ENCODE measurements at regions not wholly inside any gene's neighbourhood (a gene's known extent, or its start where the extent isn't known, plus 50 kb on each side); places are given as distances from the start of the nearest gene placed in this dataset.

- ChIA-PET CTCF (no interaction called here), POLR2A (no interaction called here)
- ATAC-seq (no peak), DNase-seq (ENCODE audit: low read depth, low spot score) (no peak)
- Histone ChIP-seq H3K36me3 (ENCODE audit: control insufficient read depth, insufficient read depth, low read length) (no peaks in the 10 kb centered on the region), H3K9me3 (ENCODE audit: control insufficient read depth, insufficient read depth, low read depth, low read length) (no peaks in the 10 kb centered on the region), H3K27me3 (ENCODE audit: control insufficient read depth, insufficient read depth, low read length) (no peaks in the 10 kb centered on the region), H3K4me1 (ENCODE audit: control insufficient read depth, insufficient read depth, low read length) (no peaks in the 10 kb centered on the region), H3K27ac (ENCODE audit: low read length) (no peak overlapping the region), H3K4me3 (ENCODE audit: low read depth in 2 of 2, low read length in 2 of 2) (no peak overlapping the region)
- intact Hi-C loops (cut with micrococcal nuclease; ENCODE audit: unreplicated experiment) = no loop called here
- BruUV-seq (replicated peaks) = no TSS peak
- in situ Hi-C loops (cut with HindIII; ENCODE audit: low pct_unique_long_range_greater_than_20kb, low sequenced_read_pairs) = no loop called here
- TF ChIP-seq, protein P1, sequence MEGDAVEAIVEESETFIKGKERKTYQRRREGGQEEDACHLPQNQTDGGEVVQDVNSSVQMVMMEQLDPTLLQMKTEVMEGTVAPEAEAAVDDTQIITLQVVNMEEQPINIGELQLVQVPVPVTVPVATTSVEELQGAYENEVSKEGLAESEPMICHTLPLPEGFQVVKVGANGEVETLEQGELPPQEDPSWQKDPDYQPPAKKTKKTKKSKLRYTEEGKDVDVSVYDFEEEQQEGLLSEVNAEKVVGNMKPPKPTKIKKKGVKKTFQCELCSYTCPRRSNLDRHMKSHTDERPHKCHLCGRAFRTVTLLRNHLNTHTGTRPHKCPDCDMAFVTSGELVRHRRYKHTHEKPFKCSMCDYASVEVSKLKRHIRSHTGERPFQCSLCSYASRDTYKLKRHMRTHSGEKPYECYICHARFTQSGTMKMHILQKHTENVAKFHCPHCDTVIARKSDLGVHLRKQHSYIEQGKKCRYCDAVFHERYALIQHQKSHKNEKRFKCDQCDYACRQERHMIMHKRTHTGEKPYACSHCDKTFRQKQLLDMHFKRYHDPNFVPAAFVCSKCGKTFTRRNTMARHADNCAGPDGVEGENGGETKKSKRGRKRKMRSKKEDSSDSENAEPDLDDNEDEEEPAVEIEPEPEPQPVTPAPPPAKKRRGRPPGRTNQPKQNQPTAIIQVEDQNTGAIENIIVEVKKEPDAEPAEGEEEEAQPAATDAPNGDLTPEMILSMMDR (IDR thresholded peaks at IDR 0.05) = no peak
- TF ChIP-seq TCF7L2 (IDR thresholded peaks at IDR 0.05; ENCODE audit: low read depth, low read length) (no peak), SIN3A (IDR thresholded peaks at IDR 0.05; ENCODE audit: borderline replicate concordance, insufficient read depth, low read depth, low read length) (no peak)
- TF ChIP-seq, protein P2, sequence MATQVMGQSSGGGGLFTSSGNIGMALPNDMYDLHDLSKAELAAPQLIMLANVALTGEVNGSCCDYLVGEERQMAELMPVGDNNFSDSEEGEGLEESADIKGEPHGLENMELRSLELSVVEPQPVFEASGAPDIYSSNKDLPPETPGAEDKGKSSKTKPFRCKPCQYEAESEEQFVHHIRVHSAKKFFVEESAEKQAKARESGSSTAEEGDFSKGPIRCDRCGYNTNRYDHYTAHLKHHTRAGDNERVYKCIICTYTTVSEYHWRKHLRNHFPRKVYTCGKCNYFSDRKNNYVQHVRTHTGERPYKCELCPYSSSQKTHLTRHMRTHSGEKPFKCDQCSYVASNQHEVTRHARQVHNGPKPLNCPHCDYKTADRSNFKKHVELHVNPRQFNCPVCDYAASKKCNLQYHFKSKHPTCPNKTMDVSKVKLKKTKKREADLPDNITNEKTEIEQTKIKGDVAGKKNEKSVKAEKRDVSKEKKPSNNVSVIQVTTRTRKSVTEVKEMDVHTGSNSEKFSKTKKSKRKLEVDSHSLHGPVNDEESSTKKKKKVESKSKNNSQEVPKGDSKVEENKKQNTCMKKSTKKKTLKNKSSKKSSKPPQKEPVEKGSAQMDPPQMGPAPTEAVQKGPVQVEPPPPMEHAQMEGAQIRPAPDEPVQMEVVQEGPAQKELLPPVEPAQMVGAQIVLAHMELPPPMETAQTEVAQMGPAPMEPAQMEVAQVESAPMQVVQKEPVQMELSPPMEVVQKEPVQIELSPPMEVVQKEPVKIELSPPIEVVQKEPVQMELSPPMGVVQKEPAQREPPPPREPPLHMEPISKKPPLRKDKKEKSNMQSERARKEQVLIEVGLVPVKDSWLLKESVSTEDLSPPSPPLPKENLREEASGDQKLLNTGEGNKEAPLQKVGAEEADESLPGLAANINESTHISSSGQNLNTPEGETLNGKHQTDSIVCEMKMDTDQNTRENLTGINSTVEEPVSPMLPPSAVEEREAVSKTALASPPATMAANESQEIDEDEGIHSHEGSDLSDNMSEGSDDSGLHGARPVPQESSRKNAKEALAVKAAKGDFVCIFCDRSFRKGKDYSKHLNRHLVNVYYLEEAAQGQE (IDR thresholded peaks at IDR 0.05; ENCODE audit: insufficient read depth in 1 of 2, low read depth in 2 of 2, low read length in 1 of 2) = no peak
These were observed 228.0 kb upstream of the RND3 start for GRCh38 chr2:150715501-150715900.

DNA sequence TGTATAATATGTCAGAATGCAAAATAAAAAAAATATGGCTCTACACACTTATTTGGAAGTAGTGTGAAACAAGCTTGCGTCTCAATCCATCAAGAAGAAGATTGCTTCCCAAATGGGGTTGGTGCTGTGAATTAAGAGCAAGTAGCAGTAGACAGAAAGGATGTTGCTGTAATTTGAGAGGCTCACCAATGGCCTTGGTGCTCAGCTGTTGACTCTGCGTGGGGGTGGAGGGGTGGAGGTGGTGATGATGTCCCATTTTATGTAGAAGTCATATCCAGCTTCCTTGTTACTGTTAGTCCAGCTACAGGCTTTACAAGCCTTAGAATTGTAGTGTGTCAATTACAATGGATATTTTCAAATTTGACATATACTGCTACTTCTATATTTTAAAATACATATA is 223.4 kb upstream of the RND3 start:
- Histone ChIP-seq H3K27ac (ENCODE audit: low read length) (no peak overlapping the region), H3K4me1 (ENCODE audit: control insufficient read depth, insufficient read depth, low read length) (no peaks in the 10 kb centered on the region), H3K27me3 (ENCODE audit: control insufficient read depth, insufficient read depth, low read length) (no peaks in the 10 kb centered on the region), H3K36me3 (ENCODE audit: control insufficient read depth, insufficient read depth, low read length) (no peaks in the 10 kb centered on the region), H3K9me3 (ENCODE audit: control insufficient read depth, insufficient read depth, low read depth, low read length) (no peaks in the 10 kb centered on the region), H3K4me3 (ENCODE audit: low read depth in 2 of 2, low read length in 2 of 2) (no peak overlapping the region)
- intact Hi-C loops (cut with micrococcal nuclease; ENCODE audit: unreplicated experiment) = no loop called here
- CTCF ChIA-PET = interaction anchor here (0.6 kb wide), 1 partner anchor 87 kb away, joined by 3 read pairs; no protein-coding TSS in a partner anchor
- no peak for ATAC-seq
- no peak for TF ChIP-seq TCF7L2 (IDR thresholded peaks at IDR 0.05; ENCODE audit: low read depth, low read length)
- no peak for TF ChIP-seq SIN3A (IDR thresholded peaks at IDR 0.05; ENCODE audit: borderline replicate concordance, insufficient read depth, low read depth, low read length)
- TF ChIP-seq, protein P1 (IDR thresholded peaks at IDR 0.05) = no peak
- TF ChIP-seq POLR2AphosphoS5 (IDR thresholded peaks at IDR 0.05; ENCODE audit: low read depth, low read length) = no peak
- POLR2A ChIA-PET = no interaction called here
- in situ Hi-C loops (cut with HindIII; ENCODE audit: low pct_unique_long_range_greater_than_20kb, low sequenced_read_pairs) = no loop called here
- no peak for DNase-seq (ENCODE audit: low read depth, low spot score)
- no TSS peak for BruUV-seq (replicated peaks)
